Keratinocyte (primary cell): ENCODE measurements at regions not wholly inside any gene's neighbourhood (a gene's known extent, or its start where the extent isn't known, plus 50 kb on each side); places are given as distances from the start of the nearest gene placed in this dataset.

Experiments used
- DNase-seq: peaks from one replicate; pipeline ENCODE4 v3.0.0-alpha.2; 2011; ENCODE audit warnings: low read depth, missing footprints, low spot score
- FAIRE-seq: peaks from 2 replicates; lab custom pipeline; 2011; peaks lifted over from hg19 to GRCh38; lab: Jason Lieb, UNC
- H2AFZ ChIP-seq: 2 replicates; pipeline ENCODE4 v1.6.0; 2012; ENCODE audit warnings: low read length, control low read depth, inconsistent platforms; ENCODE audit not compliant: control insufficient read depth
- H3K27ac ChIP-seq: 2 replicates; pipeline ENCODE4 v1.5.1; 2011; ENCODE audit warnings: low read length; ENCODE audit not compliant: control insufficient read depth, insufficient read depth
- H3K27me3 ChIP-seq: 3 replicates; pipeline ENCODE4 v1.6.0; 2011; ENCODE audit warnings: low read length; ENCODE audit not compliant: control insufficient read depth, insufficient read depth; ENCODE audit errors: extremely low read depth
- H3K36me3 ChIP-seq, 2 experiments: 2 replicates in 1 of 2; 3 replicates in 1 of 2; pipeline ENCODE4 v1.5.1; 2011; ENCODE audit warnings: low read length in 2 of 2, mild to moderate bottlenecking in 1 of 2; ENCODE audit not compliant: control insufficient read depth in 2 of 2, insufficient read depth in 2 of 2; ENCODE audit errors: extremely low read depth in 1 of 2
- H3K4me1 ChIP-seq: 3 replicates; pipeline ENCODE4 v1.5.1; 2011; ENCODE audit warnings: low read length; ENCODE audit not compliant: control insufficient read depth, insufficient read depth; ENCODE audit errors: extremely low read depth
- H3K4me2 ChIP-seq: 3 replicates; pipeline ENCODE4 v1.6.0; 2011; ENCODE audit warnings: low read depth, low read length; ENCODE audit not compliant: control insufficient read depth, insufficient read depth; ENCODE audit errors: extremely low read depth
- H3K4me3 ChIP-seq, 3 experiments: fragments of 200-600 bp in 1 of 3; sonication (generic) in 1 of 3; 2 replicates in 2 of 3; 3 replicates in 1 of 3; pipeline ENCODE4 v1.5.1; 2011 to 2016; ENCODE audit warnings: low read length in 3 of 3, mild to moderate bottlenecking in 3 of 3, control low read depth in 2 of 3, inconsistent platforms in 1 of 3, low read depth in 1 of 3, mixed read lengths in 1 of 3, mixed run types in 1 of 3, moderate library complexity in 1 of 3; ENCODE audit not compliant: control insufficient read depth in 2 of 3, insufficient read depth in 2 of 3; ENCODE audit errors: extremely low read depth in 1 of 3
- H3K79me2 ChIP-seq: 2 replicates; pipeline ENCODE4 v1.6.0; 2012; ENCODE audit warnings: low read length; ENCODE audit not compliant: control insufficient read depth, insufficient read depth
- H3K9ac ChIP-seq: 3 replicates; pipeline ENCODE4 v1.6.0; 2011; ENCODE audit warnings: low read length; ENCODE audit not compliant: control insufficient read depth, insufficient read depth; ENCODE audit errors: extremely low read depth
- H3K9me1 ChIP-seq: 3 replicates; pipeline ENCODE4 v1.6.0; 2011; ENCODE audit warnings: low read length; ENCODE audit not compliant: control insufficient read depth, insufficient read depth; ENCODE audit errors: extremely low read depth
- H3K9me3 ChIP-seq: 2 replicates; pipeline ENCODE4 v1.5.1; 2012; ENCODE audit warnings: low read depth, low read length; ENCODE audit not compliant: control insufficient read depth
- H4K20me1 ChIP-seq: 3 replicates; pipeline ENCODE4 v1.6.0; 2011; ENCODE audit warnings: low read length; ENCODE audit not compliant: control insufficient read depth, insufficient read depth; ENCODE audit errors: extremely low read depth
- CTCF ChIP-seq, 3 experiments: IDR thresholded peaks in 1 of 3; conservative IDR thresholded peaks in 1 of 3; optimal IDR thresholded peaks in 1 of 3; 2 replicates in 2 of 3; 3 replicates in 1 of 3; pipeline versions ENCODE3 to v1.5.1; 2011; ENCODE audit warnings: low read length in 3 of 3, mild to moderate bottlenecking in 3 of 3, moderate library complexity in 2 of 3, control low read depth in 1 of 3, inconsistent platforms in 1 of 3; ENCODE audit not compliant: insufficient read depth in 2 of 3; ENCODE audit errors: extremely low read depth in 1 of 3
- EZH2 ChIP-seq: IDR thresholded peaks from one replicate; pipeline ENCODE4 v1.6.1; 2012; ENCODE audit warnings: inconsistent platforms, mild to moderate bottlenecking, low read length, moderate library complexity
- dilution Hi-C: fragments of 300-500 bp; cut with MboI; formaldehyde crosslinking; loops from one replicate; pipeline ENCODE4 v1.7.0; 2020; ENCODE audit warnings: low sequenced_read_pairs; ENCODE audit not compliant: extremely low pct_ligation_motif_present

- dilution Hi-C loops: no loop called here
- no peaks in the 10 kb centered on the region for H3K79me2 ChIP-seq
- DNase-seq (no peak), FAIRE-seq (no peak)
- no peak overlapping the region for H3K27ac ChIP-seq
- no peaks in the 10 kb centered on the region for H3K9me3 ChIP-seq
- H4K20me1 ChIP-seq: no peaks in the 10 kb centered on the region
- no peak overlapping the region for H2AFZ ChIP-seq
- TF ChIP-seq EZH2: no peak
- TF ChIP-seq CTCF (optimal IDR thresholded peaks at IDR 0.05 in 1 of 3, IDR thresholded peaks at IDR 0.05 in 1 of 3, conservative IDR thresholded peaks at IDR 0.05 in 1 of 3; ENCODE audit: extremely low read depth in 1 of 3, insufficient read depth in 2 of 3, low read length in 3 of 3): no peak
- H3K4me3 ChIP-seq: no peak overlapping the region
- no peaks in the 10 kb centered on the region for H3K27me3 ChIP-seq
- H3K9ac ChIP-seq: no peak overlapping the region
- H3K4me2 ChIP-seq: no peak overlapping the region
- H3K36me3 ChIP-seq: no peaks in the 10 kb centered on the region
- no peaks in the 10 kb centered on the region for H3K4me1 ChIP-seq
- no peaks in the 10 kb centered on the region for H3K9me1 ChIP-seq
Measured at GRCh38 chr18:39497821-39498220, 1932.2 kb upstream of the CELF4 start.

GRCh38 chr18:39496986-39497385 lies 1931.4 kb upstream of the CELF4 start:
- H3K79me2 ChIP-seq: no peaks in the 10 kb centered on the region
- H3K4me1 ChIP-seq: no peaks in the 10 kb centered on the region
- no peak for DNase-seq
- no peak overlapping the region for H2AFZ ChIP-seq
- dilution Hi-C loops: no loop called here
- no peak overlapping the region for H3K27ac ChIP-seq
- no peaks in the 10 kb centered on the region for H3K27me3 ChIP-seq
- H3K9me3 ChIP-seq: no peaks in the 10 kb centered on the region
- H4K20me1 ChIP-seq: no peaks in the 10 kb centered on the region
- FAIRE-seq: no peak
- H3K9me1 ChIP-seq: no peaks in the 10 kb centered on the region
- H3K4me2 ChIP-seq: no peak overlapping the region
- no peak overlapping the region for H3K4me3 ChIP-seq
- no peaks in the 10 kb centered on the region for H3K36me3 ChIP-seq
- H3K9ac ChIP-seq: no peak overlapping the region
- TF ChIP-seq CTCF (optimal IDR thresholded peaks at IDR 0.05 in 1 of 3, IDR thresholded peaks at IDR 0.05 in 1 of 3, conservative IDR thresholded peaks at IDR 0.05 in 1 of 3; ENCODE audit: extremely low read depth in 1 of 3, insufficient read depth in 2 of 3, low read length in 3 of 3) (no peak), EZH2 (no peak)
